Panc1 (cell line): ENCODE measurements at regions not wholly inside any gene's neighbourhood (a gene's known extent, or its start where the extent isn't known, plus 50 kb on each side); places are given as distances from the start of the nearest gene placed in this dataset.
"Not testable (repeated sequence)": the region's sequence is repeated elsewhere in the genome, so short reads cannot be mapped to it uniquely, and the experiment has no call there.

ENCODE experiments used
- POLR2AphosphoS5 ChIP-seq: IDR thresholded peaks from 2 replicates; pipeline ENCODE4 v1.6.1; 2012; ENCODE audit warnings: mild to moderate bottlenecking, low read depth, low read length, moderate library complexity
- REST ChIP-seq, 2 experiments: IDR thresholded peaks; 2 replicates each; pipeline ENCODE4 v1.6.1; 2011 to 2012; ENCODE audit warnings: low read depth in 2 of 2, control low read depth in 1 of 2, low read length in 1 of 2, mild to moderate bottlenecking in 1 of 2, moderate library complexity in 1 of 2; ENCODE audit not compliant: insufficient read depth in 1 of 2

- TF ChIP-seq POLR2AphosphoS5; REST (IDR thresholded peaks at IDR 0.05; ENCODE audit: insufficient read depth in 1 of 2, low read depth in 2 of 2, low read length in 1 of 2): not testable (repeated sequence)
Measured at GRCh38 chr21:9743566-9743965, 777.8 kb upstream of the TPTE start.
